ENCODE measurements at regions not wholly inside any gene's neighbourhood (a gene's known extent, or its start where the extent isn't known, plus 50 kb on each side); places are given as distances from the start of the nearest gene placed in this dataset.

DNA sequence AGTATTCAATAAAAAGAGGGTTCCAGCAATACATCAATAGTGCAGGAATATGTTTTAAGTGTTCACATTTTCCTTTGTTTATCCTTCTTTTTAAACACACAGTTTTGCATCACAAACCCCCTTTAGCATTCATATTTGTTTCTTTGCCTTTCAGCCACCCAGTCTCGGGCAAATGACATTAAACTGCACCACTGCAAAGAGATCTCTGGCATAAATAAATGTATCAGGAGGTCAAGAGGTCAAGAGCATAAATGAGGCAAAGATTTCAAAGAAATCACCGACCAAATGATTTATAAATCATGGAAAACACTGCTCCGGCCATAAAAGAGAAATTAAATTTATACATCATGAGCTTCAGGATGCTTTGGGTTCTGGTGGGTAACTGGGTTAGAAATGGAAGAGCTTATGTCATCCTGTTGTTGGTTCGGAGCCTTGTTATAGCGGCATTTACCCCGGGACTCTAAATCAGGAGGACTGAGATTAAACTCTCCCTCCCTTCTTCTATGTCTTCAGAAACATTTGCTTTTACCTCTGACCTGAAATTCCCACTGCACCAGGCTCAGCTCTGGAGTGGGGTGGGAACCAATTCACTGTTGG, 449.6 kb upstream of the CLINT1 start:
- Mint-ChIP-seq H3K4me3 (no peak overlapping the region), H3K36me3 (ENCODE audit: low read depth) (no peaks in the 10 kb centered on the region), H3K27ac (no peak overlapping the region), H3K9me3 (no peaks in the 10 kb centered on the region), H3K27me3 (no peaks in the 10 kb centered on the region), H3K4me1 (ENCODE audit: low read depth) (no peaks in the 10 kb centered on the region)
- no peaks in the 10 kb centered on the region for H3K9me3 ChIP-seq (ENCODE audit: control insufficient read depth in 1 of 2, insufficient read depth in 1 of 2, low read length in 2 of 2)
- no peak for ATAC-seq (ENCODE audit: poor library complexity)
- TF ChIP-seq, protein P1, sequence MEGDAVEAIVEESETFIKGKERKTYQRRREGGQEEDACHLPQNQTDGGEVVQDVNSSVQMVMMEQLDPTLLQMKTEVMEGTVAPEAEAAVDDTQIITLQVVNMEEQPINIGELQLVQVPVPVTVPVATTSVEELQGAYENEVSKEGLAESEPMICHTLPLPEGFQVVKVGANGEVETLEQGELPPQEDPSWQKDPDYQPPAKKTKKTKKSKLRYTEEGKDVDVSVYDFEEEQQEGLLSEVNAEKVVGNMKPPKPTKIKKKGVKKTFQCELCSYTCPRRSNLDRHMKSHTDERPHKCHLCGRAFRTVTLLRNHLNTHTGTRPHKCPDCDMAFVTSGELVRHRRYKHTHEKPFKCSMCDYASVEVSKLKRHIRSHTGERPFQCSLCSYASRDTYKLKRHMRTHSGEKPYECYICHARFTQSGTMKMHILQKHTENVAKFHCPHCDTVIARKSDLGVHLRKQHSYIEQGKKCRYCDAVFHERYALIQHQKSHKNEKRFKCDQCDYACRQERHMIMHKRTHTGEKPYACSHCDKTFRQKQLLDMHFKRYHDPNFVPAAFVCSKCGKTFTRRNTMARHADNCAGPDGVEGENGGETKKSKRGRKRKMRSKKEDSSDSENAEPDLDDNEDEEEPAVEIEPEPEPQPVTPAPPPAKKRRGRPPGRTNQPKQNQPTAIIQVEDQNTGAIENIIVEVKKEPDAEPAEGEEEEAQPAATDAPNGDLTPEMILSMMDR (IDR thresholded peaks at IDR 0.05), result no peak
- intact Hi-C loops (cut with DNase I, micrococcal nuclease), result no loop called here
- no peak overlapping the region for H3K27ac ChIP-seq (ENCODE audit: low read depth in 1 of 2, low read length in 2 of 2)
- no peak overlapping the region for H3K4me3 ChIP-seq (ENCODE audit: low read length)
- no peaks in the 10 kb centered on the region for H3K4me1 ChIP-seq (ENCODE audit: insufficient read depth, low read length)
- CTCF ChIA-PET, result no interaction called here
- POLR2A ChIA-PET, result no interaction called here
- H3K36me3 ChIP-seq (ENCODE audit: insufficient read depth, low read length), result no peaks in the 10 kb centered on the region
- peaks cover 0 to 5% of the 10 kb centered on the region in 2 experiments for H3K27me3 ChIP-seq (ENCODE audit: control insufficient read depth in 1 of 2, insufficient read depth in 2 of 2, low read length in 2 of 2)
- no peak for DNase-seq

DNA sequence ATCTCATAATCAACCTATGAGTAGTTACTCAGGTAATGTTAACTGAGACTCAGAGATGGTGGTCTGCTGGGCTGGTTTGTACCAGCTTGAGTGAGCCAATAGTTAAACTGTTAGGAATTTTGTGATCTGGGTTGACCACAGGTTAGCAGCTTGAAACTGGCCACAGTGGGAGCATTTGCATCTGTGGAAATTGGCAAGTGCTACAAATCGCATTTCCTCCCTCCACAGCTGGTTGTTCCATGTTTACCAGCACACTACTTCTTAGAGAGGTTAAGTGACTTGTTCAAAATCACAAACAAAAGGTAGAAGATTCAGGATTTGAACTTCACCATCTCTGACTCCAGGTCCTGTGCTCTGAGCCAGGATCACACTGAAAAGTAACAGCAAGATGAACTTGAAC, 446.9 kb upstream of the CLINT1 start:
- Histone ChIP-seq H3K36me3 (ENCODE audit: insufficient read depth, low read length) (no peaks in the 10 kb centered on the region), H3K27ac (ENCODE audit: low read depth in 1 of 2, low read length in 2 of 2) (no peak overlapping the region), H3K9me3 (ENCODE audit: control insufficient read depth in 1 of 2, insufficient read depth in 1 of 2, low read length in 2 of 2) (no peaks in the 10 kb centered on the region), H3K27me3 (ENCODE audit: control insufficient read depth in 1 of 2, insufficient read depth in 2 of 2, low read length in 2 of 2) (peaks cover 0 to 5% of the 10 kb centered on the region in 2 experiments), H3K4me1 (ENCODE audit: insufficient read depth, low read length) (no peaks in the 10 kb centered on the region), H3K4me3 (ENCODE audit: low read length) (no peak overlapping the region)
- ChIA-PET CTCF (no interaction called here), POLR2A (no interaction called here)
- H3K4me1 Mint-ChIP-seq (ENCODE audit: low read depth), result no peaks in the 10 kb centered on the region
- H3K9me3 Mint-ChIP-seq, result no peaks in the 10 kb centered on the region
- H3K27ac Mint-ChIP-seq, result no peak overlapping the region
- intact Hi-C loops (cut with DNase I, micrococcal nuclease), result no loop called here
- TF ChIP-seq, protein P1 (IDR thresholded peaks at IDR 0.05), result no peak
- H3K36me3 Mint-ChIP-seq (ENCODE audit: low read depth), result no peaks in the 10 kb centered on the region
- H3K27me3 Mint-ChIP-seq, result no peaks in the 10 kb centered on the region
- ATAC-seq (ENCODE audit: poor library complexity) (no peak), DNase-seq (no peak)
- H3K4me3 Mint-ChIP-seq, result no peak overlapping the region

DNA sequence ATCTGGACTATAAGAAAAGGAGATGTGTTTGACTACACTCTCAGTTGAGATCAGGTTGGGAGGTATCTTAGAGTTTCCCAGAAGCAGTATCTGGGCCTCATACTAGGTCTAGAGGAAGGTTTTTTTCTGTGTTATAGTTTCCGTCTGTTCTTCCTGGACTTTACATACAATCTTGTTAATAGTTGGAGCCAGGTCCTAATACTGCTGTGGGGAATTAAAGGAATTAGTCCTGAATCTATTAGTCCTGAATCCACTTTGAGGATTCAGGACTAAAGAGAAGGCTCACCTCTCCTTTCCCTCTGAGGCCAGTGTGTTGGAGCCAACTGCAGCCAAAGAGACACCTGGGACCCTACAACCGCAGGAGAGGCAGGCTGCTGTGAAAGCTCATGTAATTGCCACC, 445.7 kb upstream of the CLINT1 start:
- Histone ChIP-seq H3K27me3 (ENCODE audit: control insufficient read depth in 1 of 2, insufficient read depth in 2 of 2, low read length in 2 of 2) (peaks cover 0 to 5% of the 10 kb centered on the region in 2 experiments), H3K4me1 (ENCODE audit: insufficient read depth, low read length) (no peaks in the 10 kb centered on the region), H3K27ac (ENCODE audit: low read depth in 1 of 2, low read length in 2 of 2) (no peak overlapping the region), H3K9me3 (ENCODE audit: control insufficient read depth in 1 of 2, insufficient read depth in 1 of 2, low read length in 2 of 2) (no peaks in the 10 kb centered on the region), H3K4me3 (ENCODE audit: low read length) (no peak overlapping the region), H3K36me3 (ENCODE audit: insufficient read depth, low read length) (no peaks in the 10 kb centered on the region)
- intact Hi-C loops (cut with DNase I, micrococcal nuclease), result no loop called here
- DNase-seq, result no peak
- Mint-ChIP-seq H3K27me3 (no peaks in the 10 kb centered on the region), H3K4me3 (no peak overlapping the region), H3K9me3 (no peaks in the 10 kb centered on the region), H3K27ac (no peak overlapping the region), H3K4me1 (ENCODE audit: low read depth) (no peaks in the 10 kb centered on the region), H3K36me3 (ENCODE audit: low read depth) (no peaks in the 10 kb centered on the region)
- POLR2A ChIA-PET, result no interaction called here
- no peak for ATAC-seq (ENCODE audit: poor library complexity)
- CTCF ChIA-PET, result no interaction called here
- TF ChIP-seq, protein P1 (IDR thresholded peaks at IDR 0.05), result no peak

All from CD4-positive, alpha-beta T cell (primary cell).